CD4-positive, alpha-beta T cell treated with Interleukin-4 for 1 hour (primary cell): ENCODE measurements at regions not wholly inside any gene's neighbourhood (a gene's known extent, or its start where the extent isn't known, plus 50 kb on each side); places are given as distances from the start of the nearest gene placed in this dataset.
"Not testable (repeated sequence)": the region's sequence is repeated elsewhere in the genome, so short reads cannot be mapped to it uniquely, and the experiment has no call there.

Experiments
- DNase-seq, 2 donors: peaks; one replicate each; pipeline ENCODE4 v3.0.0-alpha.2; 2020 to 2022

DNA sequence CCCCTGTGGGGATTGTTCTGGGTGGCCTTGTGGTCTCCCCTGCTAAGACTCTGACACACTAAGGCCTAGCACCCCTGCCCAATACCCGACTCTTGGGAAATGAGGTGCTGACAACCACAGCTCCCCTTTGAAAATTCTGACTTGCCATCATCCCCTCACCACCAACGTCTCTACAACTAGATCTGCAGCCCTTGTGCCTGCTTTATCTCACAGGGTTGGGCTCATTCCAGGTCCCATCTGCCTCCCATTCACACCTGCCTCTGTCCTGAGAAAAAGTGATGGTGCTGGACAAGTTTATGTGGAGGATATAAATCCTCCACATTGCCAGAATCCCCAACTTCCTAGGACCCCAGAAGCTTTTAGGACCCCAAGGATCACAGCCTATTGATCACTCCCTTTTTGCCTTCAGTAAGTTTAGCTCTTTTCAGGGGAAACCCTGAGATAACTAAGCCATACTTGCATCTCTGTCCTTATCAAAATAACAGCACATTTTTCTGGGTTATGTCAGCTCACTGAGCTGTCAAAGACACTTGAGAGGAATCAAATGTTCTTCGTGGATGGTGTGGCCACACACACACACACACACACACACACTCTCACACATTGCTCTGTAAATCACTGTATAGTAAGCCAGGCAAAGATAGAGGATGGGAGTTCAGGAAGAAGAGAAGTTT is 136.8 kb upstream of the CES5A start:
- DNase-seq = no peak

- no peak for DNase-seq
These were observed 130.8 kb upstream of the CES5A start for GRCh38 chr16:56005958-56006357.

- no peak for DNase-seq
These were observed 124.5 kb upstream of the CES5A start for GRCh38 chr16:55999683-56000082.

GRCh38 chr16:55993088-55993487 is 117.9 kb upstream of the CES5A start:
- no peak for DNase-seq

GRCh38 chr16:55992551-55992950 is 117.4 kb upstream of the CES5A start:
- no peak for DNase-seq

GRCh38 chr16:55991843-55992242 is 116.7 kb upstream of the CES5A start:
- no peak for DNase-seq

DNA sequence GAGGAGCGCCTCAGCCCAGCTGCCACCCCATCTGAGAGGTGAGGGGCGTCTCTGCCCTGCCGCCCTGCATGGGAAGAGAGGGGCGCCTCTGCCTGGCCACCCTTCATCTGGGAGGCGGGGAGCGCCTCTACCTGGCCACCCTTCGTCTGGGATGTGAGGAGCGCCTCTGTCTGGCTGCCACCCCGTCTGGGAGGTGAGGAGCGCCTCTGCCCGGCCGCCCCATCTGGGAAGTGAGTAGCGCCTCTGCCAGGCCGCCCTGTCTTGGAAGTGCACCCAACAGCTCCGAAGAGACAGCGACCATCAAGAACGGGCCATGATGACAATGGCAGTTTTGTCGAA is 114.4 kb upstream of the CES5A start:
- DNase-seq = no peak

- DNase-seq = not testable (repeated sequence)
These were observed 113.8 kb upstream of the CES5A start for GRCh38 chr16:55988850-55989568.

DNA sequence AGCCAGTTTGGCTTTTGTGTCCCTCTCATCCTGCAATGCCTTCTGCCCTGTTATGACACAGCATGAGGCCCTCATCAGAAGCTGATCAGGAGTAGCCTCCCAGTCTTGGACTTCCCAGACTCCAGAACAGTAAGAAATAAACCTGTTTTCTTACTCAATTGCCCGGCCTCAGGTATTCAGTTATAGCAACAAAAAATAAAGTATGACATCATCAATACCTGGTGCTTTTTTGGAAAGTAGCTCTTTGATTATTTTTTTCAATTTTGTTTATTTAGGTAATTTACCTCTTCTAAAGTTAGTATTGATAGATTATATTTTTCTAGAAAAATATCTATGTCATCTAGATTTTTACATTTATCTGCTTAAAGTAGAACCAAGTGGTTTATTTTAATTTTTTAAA is 112.8 kb upstream of the CES5A start:
- DNase-seq = no peak

GRCh38 chr16:55982597-55982996 is 107.4 kb upstream of the CES5A start:
- DNase-seq = no peak

GRCh38 chr16:55981557-55981956 is 106.4 kb upstream of the CES5A start:
- no peak for DNase-seq

- DNase-seq = no peak
These were observed 101.6 kb upstream of the CES5A start for GRCh38 chr16:55976815-55977214.

DNA sequence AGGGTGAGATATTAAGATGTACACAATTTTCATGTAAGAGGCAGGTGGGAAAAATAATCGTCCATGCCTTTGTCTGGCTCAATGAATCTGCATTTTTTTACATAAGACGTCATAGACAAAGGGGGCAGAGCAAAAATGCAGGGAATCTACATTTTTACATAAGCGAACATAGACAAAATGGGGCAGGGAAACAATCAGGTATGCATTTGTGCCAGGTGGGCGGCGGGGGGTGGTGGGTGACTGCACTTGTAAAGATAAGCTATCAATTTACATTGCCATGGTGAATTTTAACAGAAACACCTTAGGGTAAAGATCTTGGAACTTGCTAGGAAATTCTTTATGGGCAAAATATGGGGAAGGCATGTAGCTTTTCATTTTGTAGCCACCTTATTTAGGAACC is 96.3 kb upstream of the CES5A start:
- no peak for DNase-seq

DNA sequence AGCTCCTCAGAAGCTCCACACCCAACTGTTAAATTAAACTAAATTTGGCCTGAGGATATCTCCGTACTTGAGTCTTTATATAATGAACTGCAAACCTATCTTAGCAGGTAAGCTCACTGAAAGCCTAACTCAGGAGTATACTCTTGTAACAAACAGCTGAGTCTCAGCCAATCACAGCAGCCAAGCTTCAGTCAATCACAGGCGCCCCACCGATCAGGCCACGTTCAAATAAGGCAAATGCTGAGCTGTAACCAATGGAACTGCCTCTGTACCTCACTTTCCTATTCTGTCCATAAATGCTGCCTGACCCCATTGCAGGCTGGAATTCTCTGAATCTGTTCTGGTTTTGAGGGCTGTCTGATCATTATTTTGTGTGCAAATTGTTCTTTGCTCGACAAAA is 93.0 kb upstream of the CES5A start:
- no peak for DNase-seq

DNA sequence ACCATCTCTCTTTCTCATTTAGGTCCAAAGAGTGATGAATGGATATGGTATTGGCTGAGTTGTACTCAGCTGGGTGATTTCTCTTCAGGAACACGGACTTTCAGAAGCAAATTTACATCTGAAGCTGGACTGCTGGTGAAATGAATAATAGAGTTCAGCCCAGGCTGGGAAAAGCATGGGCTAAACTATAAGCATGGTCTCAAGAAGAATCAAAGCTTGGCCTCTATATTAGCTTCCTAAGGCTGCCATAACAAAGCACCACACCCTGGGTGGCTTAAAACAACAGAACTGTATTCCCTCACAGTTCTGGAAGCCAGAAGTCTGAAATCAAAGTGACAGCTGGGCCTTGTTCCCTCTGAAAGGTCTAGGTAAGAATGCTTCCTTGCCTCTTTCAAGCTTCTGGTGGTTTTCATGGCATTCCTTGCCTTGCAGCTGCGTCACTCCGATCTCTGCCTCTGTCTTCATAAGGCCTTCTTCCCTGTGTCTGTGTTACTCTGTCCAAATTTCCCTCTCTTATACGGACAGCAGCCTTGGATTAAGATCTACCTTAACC is 89.8 kb upstream of the CES5A start:
- no peak for DNase-seq

DNA sequence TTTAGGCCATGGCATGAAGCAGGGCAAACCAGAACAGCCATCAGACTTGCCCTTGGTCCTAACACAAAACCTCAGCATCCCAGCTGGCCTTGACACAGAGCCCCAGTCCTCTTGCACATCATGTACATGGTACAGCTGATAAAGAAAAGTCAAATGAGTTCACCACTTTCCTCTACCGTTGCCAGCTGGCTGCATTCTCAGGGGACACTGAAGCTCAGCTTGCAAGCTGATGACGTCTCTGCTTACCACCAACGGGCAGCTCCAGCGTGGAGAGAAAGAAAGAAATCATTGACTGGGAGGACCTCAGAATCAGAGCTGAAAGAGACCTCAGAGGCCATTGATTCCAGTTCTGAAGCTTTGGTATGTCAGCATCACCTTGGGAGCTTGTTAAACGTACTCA is 80.7 kb upstream of the CES5A start:
- no peak for DNase-seq

- no peak for DNase-seq
These were observed 80.3 kb upstream of the CES5A start for GRCh38 chr16:55955424-55955823.

DNA sequence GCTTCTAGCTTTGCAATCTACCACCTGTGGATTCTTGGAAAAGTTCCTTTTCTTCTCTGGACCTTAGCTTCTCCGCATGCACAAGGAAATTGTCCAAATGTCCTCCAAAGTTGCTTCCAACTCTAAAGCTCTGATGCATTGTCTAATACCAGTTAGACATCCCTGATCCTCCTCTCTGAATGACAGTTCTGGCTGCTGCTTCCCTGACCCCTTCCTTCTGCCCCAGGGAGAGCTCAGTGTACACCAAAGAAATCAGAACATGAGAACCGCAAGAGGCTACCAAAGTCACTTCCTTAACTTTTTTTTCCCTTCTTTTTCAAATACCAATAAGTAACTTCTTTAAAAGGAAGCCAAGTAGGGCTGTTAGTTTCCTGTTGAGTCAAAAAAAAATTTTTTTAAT is 79.7 kb upstream of the CES5A start:
- DNase-seq = no peak

- no peak for DNase-seq
These were observed 74.3 kb upstream of the CES5A start for GRCh38 chr16:55949518-55949917.

GRCh38 chr16:55948230-55948629 is 73.1 kb upstream of the CES5A start:
- DNase-seq = no peak

DNA sequence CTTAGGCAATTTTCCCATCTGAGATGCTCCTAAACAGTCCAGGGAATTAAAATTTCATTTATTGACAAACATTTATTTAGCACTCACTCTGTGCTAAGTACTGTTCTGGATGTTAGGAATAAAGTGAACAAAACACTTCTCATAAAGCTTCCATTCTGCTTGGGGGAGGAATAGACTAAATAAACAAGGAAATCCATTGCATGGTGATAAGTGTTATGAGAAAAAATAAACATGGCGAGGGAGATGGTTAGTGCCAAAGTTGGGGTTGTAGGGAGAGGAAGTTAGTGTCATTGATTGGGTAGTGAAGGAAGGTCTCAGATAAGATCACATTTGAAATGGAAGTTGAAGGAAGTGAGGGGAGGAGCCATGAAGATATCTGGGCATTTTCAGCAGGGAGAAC is 72.2 kb upstream of the CES5A start:
- no peak for DNase-seq

DNA sequence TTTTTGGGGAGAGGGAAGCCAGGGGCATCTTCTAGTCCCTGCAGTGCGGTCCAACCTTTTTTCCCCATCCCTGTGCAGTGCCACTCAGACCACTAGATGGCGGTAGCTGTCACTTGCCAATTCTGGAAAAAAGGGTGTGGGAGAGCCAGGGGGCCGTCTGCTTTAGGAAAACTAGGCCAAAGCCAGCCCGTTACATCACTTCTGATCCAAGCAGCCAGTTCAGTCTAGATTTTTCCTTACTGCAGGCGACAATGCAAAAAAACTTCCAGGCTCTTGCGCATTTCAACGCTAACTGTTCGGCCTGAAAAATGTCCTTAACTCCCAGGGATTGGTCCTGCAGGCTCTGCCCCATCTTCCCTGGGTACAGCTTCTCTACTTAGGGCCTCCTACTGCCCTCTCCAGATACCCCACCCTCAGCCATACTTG is 69.2 kb upstream of the CES5A start:
- DNase-seq = peak; percentile 26 to 57

GRCh38 chr16:55943267-55943666 is 68.1 kb upstream of the CES5A start:
- DNase-seq = no peak

DNA sequence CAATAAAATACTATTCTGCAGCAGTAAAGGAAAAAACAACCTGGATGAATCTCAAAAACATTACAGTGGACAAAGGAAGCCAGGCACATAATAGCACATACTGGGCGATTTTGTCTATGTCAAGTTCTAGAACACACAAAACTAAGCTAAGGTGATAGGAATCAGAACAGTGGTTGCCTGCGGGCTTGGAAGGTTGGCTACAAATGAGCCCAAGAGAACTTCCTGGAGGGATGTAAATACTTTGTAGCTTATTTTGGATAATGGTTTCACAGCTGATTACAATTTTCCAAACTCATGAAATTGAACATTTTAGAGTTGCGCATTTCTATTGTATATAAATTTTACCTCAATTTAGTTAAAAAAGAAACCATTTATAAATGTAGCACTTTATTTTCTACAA is 67.6 kb upstream of the CES5A start:
- DNase-seq = no peak

- DNase-seq = no peak
These were observed 66.4 kb upstream of the CES5A start for GRCh38 chr16:55941552-55941951.
